ENCODE measurements at regions not wholly inside any gene's neighbourhood (a gene's known extent, or its start where the extent isn't known, plus 50 kb on each side); places are given as distances from the start of the nearest gene placed in this dataset.

DNA sequence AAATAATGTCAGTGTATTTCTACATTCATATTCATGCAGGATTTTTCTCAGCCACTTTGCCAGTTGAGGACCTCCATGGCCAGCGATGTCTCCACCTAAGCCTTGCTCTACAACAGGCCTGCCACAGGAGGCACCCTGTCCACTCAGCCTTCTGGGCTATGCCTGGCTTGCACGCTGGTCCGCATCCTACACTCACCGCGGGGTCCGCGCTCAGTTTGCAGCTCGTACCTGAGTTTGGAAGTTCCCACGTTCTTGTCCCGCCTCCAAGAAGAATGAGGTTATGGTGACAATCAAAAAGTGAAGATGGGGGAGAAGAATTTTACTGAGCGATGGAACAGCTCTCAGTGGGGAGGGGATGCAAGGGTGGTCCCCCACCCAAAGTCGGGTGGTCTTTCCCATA lies 93.6 kb upstream of the GRIK1 start:
- TF ChIP-seq, protein P1, sequence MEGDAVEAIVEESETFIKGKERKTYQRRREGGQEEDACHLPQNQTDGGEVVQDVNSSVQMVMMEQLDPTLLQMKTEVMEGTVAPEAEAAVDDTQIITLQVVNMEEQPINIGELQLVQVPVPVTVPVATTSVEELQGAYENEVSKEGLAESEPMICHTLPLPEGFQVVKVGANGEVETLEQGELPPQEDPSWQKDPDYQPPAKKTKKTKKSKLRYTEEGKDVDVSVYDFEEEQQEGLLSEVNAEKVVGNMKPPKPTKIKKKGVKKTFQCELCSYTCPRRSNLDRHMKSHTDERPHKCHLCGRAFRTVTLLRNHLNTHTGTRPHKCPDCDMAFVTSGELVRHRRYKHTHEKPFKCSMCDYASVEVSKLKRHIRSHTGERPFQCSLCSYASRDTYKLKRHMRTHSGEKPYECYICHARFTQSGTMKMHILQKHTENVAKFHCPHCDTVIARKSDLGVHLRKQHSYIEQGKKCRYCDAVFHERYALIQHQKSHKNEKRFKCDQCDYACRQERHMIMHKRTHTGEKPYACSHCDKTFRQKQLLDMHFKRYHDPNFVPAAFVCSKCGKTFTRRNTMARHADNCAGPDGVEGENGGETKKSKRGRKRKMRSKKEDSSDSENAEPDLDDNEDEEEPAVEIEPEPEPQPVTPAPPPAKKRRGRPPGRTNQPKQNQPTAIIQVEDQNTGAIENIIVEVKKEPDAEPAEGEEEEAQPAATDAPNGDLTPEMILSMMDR (IDR thresholded peaks at IDR 0.05): no peak
- TF ChIP-seq POLR2A (IDR thresholded peaks at IDR 0.05): no peak

Data from lower leg skin (tissue), 3 donors.